DOHH2 (cell line): ENCODE measurements at regions not wholly inside any gene's neighbourhood (a gene's known extent, or its start where the extent isn't known, plus 50 kb on each side); places are given as distances from the start of the nearest gene placed in this dataset.

Experiments
- CTCF ChIP-seq: fragments of 200-600 bp; sonication (generic); IDR thresholded peaks from one replicate; pipeline ENCODE4 v1.5.1; 2014; ENCODE audit warnings: antibody characterized with exemption, mild to moderate bottlenecking, low read depth, low read length; ENCODE audit not compliant: poor library complexity, severe bottlenecking
- EZH2phosphoT487 ChIP-seq: fragments of 200-600 bp; sonication (generic); IDR thresholded peaks from 2 replicates; pipeline ENCODE4 v1.6.1; 2017; ENCODE audit warnings: borderline replicate concordance, mild to moderate bottlenecking, antibody characterized with exemption, low read length, moderate library complexity, mixed read lengths

DNA sequence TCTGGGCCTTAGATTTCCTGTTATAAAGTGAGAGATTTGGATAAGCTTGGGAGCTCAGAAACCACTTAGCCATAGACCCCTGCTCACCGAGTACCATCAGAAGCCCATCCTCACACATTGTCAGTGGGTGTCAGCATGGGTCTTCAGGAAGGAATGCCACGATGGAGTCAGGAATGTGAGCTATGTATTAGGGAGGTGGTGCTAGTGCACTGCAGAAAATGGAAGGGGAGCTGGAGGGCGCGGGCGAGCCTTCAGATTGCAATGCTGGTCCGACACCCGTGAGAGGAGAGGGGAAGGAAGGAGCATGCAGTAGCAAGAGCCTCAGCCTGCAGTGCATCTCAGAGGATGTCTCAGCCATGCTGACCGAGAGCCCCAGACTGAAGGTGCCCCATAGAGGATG, 294.5 kb downstream of the FOXL1 start:
- TF ChIP-seq CTCF (no peak), EZH2phosphoT487 (no peak)
